Common myeloid progenitor, CD34-positive (primary cell): ENCODE measurements at regions not wholly inside any gene's neighbourhood (a gene's known extent, or its start where the extent isn't known, plus 50 kb on each side); places are given as distances from the start of the nearest gene placed in this dataset.
"Not testable (repeated sequence)": the region's sequence is repeated elsewhere in the genome, so short reads cannot be mapped to it uniquely, and the experiment has no call there.

Experiments
- CTCF ChIA-PET: fragments of 350-600 bp; sonication (Branson Sonifier 250); formaldehyde crosslinking; loops from one replicate; lab custom pipeline; 2021; ENCODE audit warnings: antibody characterized with exemption; lab: Charles Lee
- POLR2A ChIA-PET: fragments of 350-600 bp; sonication (Branson Sonifier 250); formaldehyde crosslinking; loops from one replicate; lab custom pipeline; 2021; ENCODE audit warnings: antibody characterized with exemption; lab: Charles Lee
- DNase-seq, 3 donors: peaks; one replicate each; pipeline versions ENCODE4 v3.0.0 to v3.0.0-alpha.2; 2013
- H3K27ac ChIP-seq, 2 experiments: 1 replicate in 1 of 2; 2 replicates in 1 of 2; pipeline ENCODE4 v1.7.0; 2013; ENCODE audit warnings: inconsistent platforms in 2 of 2, low read length in 2 of 2, mild to moderate bottlenecking in 2 of 2, low read depth in 1 of 2, moderate library complexity in 1 of 2; ENCODE audit not compliant: severe bottlenecking in 2 of 2, insufficient read depth in 1 of 2, poor library complexity in 1 of 2
- H3K27me3 ChIP-seq, 5 experiments: replicated peaks in 2 of 5; 1 replicate in 3 of 5; 2 replicates in 2 of 5; pipeline versions ENCODE4 v1.6.1 to v1.7.0; 2013; ENCODE audit warnings: low read length in 4 of 5, mild to moderate bottlenecking in 2 of 5, moderate library complexity in 2 of 5, inconsistent platforms in 1 of 5; ENCODE audit not compliant: insufficient read depth in 5 of 5, control insufficient read depth in 4 of 5
- H3K36me3 ChIP-seq, 4 experiments: 1 replicate in 2 of 4; 2 replicates in 2 of 4; pipeline versions ENCODE4 v1.6.1 to v1.7.0; 2013; ENCODE audit warnings: low read length in 3 of 4, control low read depth in 1 of 4, mild to moderate bottlenecking in 1 of 4; ENCODE audit not compliant: control insufficient read depth in 4 of 4, insufficient read depth in 4 of 4
- H3K4me1 ChIP-seq, 4 experiments: 1 replicate in 3 of 4; 2 replicates in 1 of 4; pipeline versions ENCODE4 v1.6.1 to v1.7.1; 2013; ENCODE audit warnings: low read length in 3 of 4, mild to moderate bottlenecking in 3 of 4, control low read depth in 1 of 4, inconsistent platforms in 1 of 4, moderate library complexity in 1 of 4; ENCODE audit not compliant: control insufficient read depth in 4 of 4, insufficient read depth in 4 of 4; ENCODE audit errors: control extremely low read depth in 1 of 4
- H3K4me3 ChIP-seq, 7 experiments: 1 replicate in 4 of 7; 2 replicates in 3 of 7; pipeline versions ENCODE4 v1.5.1 to v1.7.0; 2013; ENCODE audit warnings: mild to moderate bottlenecking in 7 of 7, low read length in 6 of 7, moderate library complexity in 6 of 7, inconsistent platforms in 2 of 7, low read depth in 2 of 7, control low read depth in 1 of 7; ENCODE audit not compliant: insufficient read depth in 4 of 7, control insufficient read depth in 1 of 7; ENCODE audit errors: extremely low read depth in 1 of 7
- H3K9me3 ChIP-seq, 5 experiments: 1 replicate in 4 of 5; 2 replicates in 1 of 5; pipeline versions ENCODE4 v1.6.1 to v1.7.1; 2013; ENCODE audit warnings: low read length in 4 of 5, mild to moderate bottlenecking in 2 of 5, inconsistent platforms in 1 of 5, low read depth in 1 of 5, moderate library complexity in 1 of 5; ENCODE audit not compliant: control insufficient read depth in 4 of 5, insufficient read depth in 2 of 5; ENCODE audit errors: control extremely low read depth in 1 of 5
- WGBS: methylation state at CpG from one replicate; pipeline ENCODE4 v1.1.5; 2013; ENCODE audit not compliant: insufficient coverage; 5-methylcytosine and 5-hydroxymethylcytosine counted together

DNA sequence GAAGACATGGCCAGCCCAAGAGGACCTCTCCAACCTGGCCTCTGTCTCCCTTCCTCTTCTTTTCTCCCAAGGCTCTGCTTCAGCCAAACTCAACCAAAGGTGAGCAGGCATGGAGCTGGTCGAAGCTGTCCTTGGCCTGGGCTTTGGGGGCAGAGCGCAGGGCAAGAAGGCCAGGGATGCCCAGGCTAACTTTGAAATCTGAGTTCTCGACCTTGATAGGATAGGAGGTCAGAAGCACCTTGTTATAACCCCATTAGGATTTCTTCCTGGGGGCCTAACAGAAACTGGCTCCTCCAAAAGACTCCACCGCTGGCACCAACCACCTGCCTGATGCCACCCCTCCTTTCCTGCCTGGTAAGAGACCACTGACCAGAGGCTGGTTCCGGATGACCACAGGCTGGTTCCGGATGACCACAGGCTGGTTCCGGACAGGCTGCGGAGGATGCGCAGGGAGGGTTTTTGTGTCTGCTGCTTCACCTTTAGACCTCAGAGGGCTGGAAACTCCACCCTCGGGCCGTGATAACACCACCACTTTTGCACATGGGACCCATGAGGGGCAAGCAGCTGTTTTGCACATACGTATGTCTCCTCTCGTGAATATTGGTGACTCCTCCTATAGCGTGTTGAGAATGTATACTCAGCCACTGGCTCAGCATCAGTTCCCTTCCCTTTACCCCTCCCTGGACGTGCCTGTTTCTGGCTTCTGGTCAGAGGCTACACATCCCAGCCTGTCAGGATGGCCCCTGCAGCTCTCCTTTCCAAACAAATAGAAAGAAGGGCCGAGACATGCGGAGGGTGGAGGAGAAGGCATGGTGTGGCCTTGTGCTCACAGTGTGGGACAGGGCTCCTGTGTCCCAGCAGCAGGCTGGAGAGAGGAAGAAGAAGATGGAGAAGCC, 140.1 kb downstream of the DNAJB6 start:
- H3K4me1 ChIP-seq = no peaks in the 10 kb centered on the region
- ChIA-PET CTCF (no interaction called here), POLR2A (no interaction called here)
- H3K27me3 ChIP-seq = peaks cover 0 to 27% (median 3%) of the 10 kb centered on the region in 5 experiments
- 90% methylated on average over 16 of the region's 17 CpGs for WGBS
- H3K27ac ChIP-seq = no peak overlapping the region
- peaks cover 6 to 19% (median 12%) of the 10 kb centered on the region in 5 experiments for H3K9me3 ChIP-seq
- no peaks in the 10 kb centered on the region for H3K36me3 ChIP-seq
- no peak for DNase-seq
- H3K4me3 ChIP-seq = no peak overlapping the region

DNA sequence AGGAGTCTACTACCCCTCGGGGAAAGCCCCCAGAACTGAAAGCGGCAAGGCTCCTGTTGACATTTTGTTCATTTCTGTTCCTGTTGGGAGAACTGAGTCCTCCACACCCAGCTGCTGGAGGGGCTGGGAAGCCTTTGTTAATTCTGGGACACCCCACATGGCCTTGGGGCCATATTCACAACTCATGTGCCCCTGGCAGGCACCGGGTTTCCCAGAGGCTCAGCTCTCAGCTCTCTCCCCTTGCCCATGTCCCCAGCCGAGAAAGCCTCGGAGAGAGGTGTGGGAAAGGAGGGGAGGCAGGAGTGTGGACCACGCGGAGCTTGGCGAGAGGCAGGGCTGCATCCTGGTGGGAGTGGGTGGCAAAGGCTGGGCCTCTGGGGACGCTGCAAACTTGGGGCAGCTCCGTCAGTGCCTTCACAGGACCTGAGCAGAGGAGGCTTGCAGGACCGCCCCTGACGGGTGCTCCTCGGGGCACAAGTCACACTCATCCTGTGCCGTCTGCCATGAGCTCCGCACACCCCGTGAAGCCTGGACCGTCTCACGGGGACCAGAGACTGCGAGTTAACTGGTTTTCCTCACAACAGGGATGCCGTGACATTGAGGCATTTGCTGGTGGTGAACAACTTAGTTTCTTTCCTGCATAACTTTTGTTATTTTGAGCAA, 140.9 kb downstream of the DNAJB6 start:
- Histone ChIP-seq H3K36me3 (no peaks in the 10 kb centered on the region), H3K27me3 (peaks cover 0 to 23% (median 3%) of the 10 kb centered on the region in 5 experiments), H3K9me3 (peaks cover 6 to 14% (median 9%) of the 10 kb centered on the region in 5 experiments), H3K4me1 (no peaks in the 10 kb centered on the region), H3K4me3 (no peak overlapping the region), H3K27ac (no peak overlapping the region)
- 86% methylated on average over 14 of the region's 20 CpGs for whole genome bisulfite sequencing
- CTCF ChIA-PET = no interaction called here
- POLR2A ChIA-PET = no interaction called here
- DNase-seq = peak in 1 of 3 donors; percentile 22

DNA sequence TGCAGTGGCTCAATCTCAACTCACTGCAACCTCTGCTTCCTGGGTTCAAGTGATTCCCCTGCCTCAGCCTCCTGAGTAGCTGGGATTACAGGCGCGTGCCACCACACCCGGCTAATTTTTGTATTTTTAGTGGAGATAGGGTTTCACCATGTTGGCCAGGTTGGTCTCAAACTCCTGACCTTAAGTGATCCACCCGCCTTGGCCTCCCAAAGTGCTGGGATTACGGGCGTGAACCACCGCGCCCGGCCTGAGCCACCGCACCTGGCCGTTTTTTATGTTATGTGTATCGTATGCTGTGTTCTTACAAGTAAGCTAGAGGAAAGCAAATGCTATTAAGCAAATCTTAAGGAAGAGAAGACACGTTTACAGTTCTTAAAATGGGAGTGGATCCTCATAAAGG, 141.8 kb downstream of the DNAJB6 start:
- H3K36me3 ChIP-seq, H3K4me3 ChIP-seq, H3K4me1 ChIP-seq, CTCF ChIA-PET, H3K27ac ChIP-seq, POLR2A ChIA-PET, DNase-seq, H3K9me3 ChIP-seq: not testable (repeated sequence)
- 84% methylated on average over 10 of the region's 13 CpGs for WGBS
- H3K27me3 ChIP-seq = peaks cover 0 to 20% (median 3%) of the 10 kb centered on the region in 5 experiments

DNA sequence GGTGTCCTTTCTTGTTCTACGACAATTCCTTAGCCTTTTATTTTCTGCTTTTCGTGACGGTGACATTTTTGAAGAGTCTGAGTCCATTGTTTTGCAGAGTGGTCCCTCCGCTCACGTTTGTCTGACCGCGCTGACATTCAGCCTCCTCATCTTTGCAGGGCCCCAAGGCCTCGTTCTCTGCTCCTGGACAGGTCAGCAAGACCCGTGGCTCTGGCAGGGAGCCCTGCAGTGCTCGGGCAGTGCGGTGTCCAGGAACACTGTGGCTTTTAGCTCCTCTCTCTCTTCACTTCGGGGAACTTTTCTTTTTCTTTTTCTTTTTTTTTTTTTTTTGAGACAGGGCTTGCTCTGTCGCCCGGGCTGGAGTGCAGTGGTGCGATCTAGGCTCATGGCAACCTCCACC, 142.5 kb downstream of the DNAJB6 start:
- WGBS = 79% methylated on average over 9 of the region's 15 CpGs
- Histone ChIP-seq H3K36me3 (no peaks in the 10 kb centered on the region), H3K4me1 (no peaks in the 10 kb centered on the region), H3K4me3 (no peak overlapping the region), H3K9me3 (peaks cover 0 to 4% (median 2%) of the 10 kb centered on the region in 5 experiments), H3K27ac (no peak overlapping the region), H3K27me3 (peaks cover 0 to 20% (median 3%) of the 10 kb centered on the region in 5 experiments)
- ChIA-PET POLR2A (no interaction called here), CTCF (no interaction called here)
- no peak for DNase-seq

DNA sequence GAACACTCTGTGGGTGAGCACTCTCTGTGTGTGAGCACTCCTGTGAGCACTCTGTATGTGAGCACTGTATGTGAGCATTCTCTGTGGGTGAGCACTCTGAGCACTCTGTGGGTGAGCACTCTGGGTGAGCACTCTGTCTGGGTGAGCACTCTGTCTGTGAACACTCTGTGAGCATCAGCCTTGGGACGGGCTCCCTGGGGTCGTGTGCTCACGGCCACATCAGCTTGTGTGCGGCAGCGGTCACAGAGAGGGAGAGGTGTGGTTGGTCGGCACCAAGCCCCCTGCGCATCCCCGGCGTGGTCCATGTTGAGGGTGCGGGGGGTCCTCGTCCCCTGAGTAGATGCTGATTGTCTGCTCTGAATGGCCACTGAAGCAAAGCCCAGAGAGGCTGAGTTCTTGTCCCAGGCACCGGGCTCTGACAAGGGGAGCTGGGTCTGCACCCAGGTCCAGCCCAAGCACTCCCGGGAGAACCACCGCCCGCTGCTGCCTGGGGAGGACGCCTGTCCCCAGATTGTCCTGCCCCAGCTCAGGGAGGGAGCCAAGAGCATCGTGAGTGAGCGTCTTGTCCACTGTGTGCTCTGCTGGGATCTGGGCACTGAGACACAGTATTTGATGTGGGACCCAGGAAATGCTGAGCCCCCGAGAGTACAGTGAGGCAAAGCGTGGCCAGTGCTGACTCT, 143.7 kb downstream of the DNAJB6 start:
- ChIA-PET POLR2A (no interaction called here), CTCF (no interaction called here)
- peak in 1 of 3 donors; percentile 23 for DNase-seq
- Histone ChIP-seq H3K4me1 (no peaks in the 10 kb centered on the region), H3K4me3 (no peak overlapping the region), H3K36me3 (no peaks in the 10 kb centered on the region), H3K27ac (no peak overlapping the region), H3K27me3 (peaks cover 0 to 29% (median 3%) of the 10 kb centered on the region in 5 experiments), H3K9me3 (no peaks in the 10 kb centered on the region)
- WGBS = 72% methylated on average over 10 of the region's 20 CpGs

DNA sequence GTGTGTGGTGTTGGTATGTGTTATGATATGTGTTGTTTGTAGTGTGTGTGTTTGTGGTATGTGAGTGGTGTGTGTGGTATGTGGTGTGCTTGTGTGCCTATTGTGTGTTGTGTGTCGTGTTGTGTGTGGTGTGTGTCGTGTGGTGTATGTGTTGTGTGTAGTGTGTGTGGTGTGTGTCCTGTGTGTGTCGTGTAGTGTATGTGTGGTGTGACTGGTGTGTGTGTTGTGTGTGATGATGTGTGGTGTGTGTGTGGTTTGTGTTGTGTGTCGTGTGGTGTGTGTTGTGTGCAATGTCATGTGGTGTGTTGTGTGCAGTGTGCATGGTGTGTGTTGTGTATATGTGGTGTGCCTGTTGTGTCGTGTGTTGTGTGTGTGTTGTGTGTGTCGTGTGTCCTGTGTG, 144.6 kb downstream of the DNAJB6 start:
- Histone ChIP-seq H3K4me1 (no peaks in the 10 kb centered on the region), H3K4me3 (no peak overlapping the region), H3K27me3 (peaks cover 0 to 21% (median 0%) of the 10 kb centered on the region in 5 experiments), H3K27ac (no peak overlapping the region), H3K36me3 (no peaks in the 10 kb centered on the region), H3K9me3 (no peaks in the 10 kb centered on the region)
- ChIA-PET POLR2A (no interaction called here), CTCF (no interaction called here)
- DNase-seq = peak in 2 of 3 donors; percentile 45 to 77
- WGBS = 89% methylated on average over 4 of the region's 6 CpGs
